WI38 (cell line): ENCODE measurements at regions not wholly inside any gene's neighbourhood (a gene's known extent, or its start where the extent isn't known, plus 50 kb on each side); places are given as distances from the start of the nearest gene placed in this dataset.
"Not testable (repeated sequence)": the region's sequence is repeated elsewhere in the genome, so short reads cannot be mapped to it uniquely, and the experiment has no call there.

ENCODE experiments used
- H3K4me3 ChIP-seq: 2 replicates; pipeline ENCODE4 v1.5.1; 2011; ENCODE audit warnings: low read depth, mild to moderate bottlenecking, control low read depth, low read length
- CTCF ChIP-seq: IDR thresholded peaks from 2 replicates; pipeline ENCODE4 v1.5.1; 2012; ENCODE audit warnings: low read depth, mild to moderate bottlenecking, control low read depth, low read length

GRCh38 chr5:104352954-104353353 lies 790.4 kb upstream of the NUDT12 start:
- no peak overlapping the region for H3K4me3 ChIP-seq
- TF ChIP-seq CTCF, result no peak

- H3K4me3 ChIP-seq, result no peak overlapping the region
- TF ChIP-seq CTCF, result no peak
Observed at GRCh38 chr5:104347119-104347708, 784.6 kb upstream of the NUDT12 start.

- no peak overlapping the region for H3K4me3 ChIP-seq
- no peak for TF ChIP-seq CTCF
Observed at GRCh38 chr5:104345222-104346016, 782.8 kb upstream of the NUDT12 start.

GRCh38 chr5:104344809-104345208 lies 782.2 kb upstream of the NUDT12 start:
- no peak for TF ChIP-seq CTCF
- H3K4me3 ChIP-seq, result no peak overlapping the region

- TF ChIP-seq CTCF, result no peak
- no peak overlapping the region for H3K4me3 ChIP-seq
Observed at GRCh38 chr5:104327801-104328200, 765.2 kb upstream of the NUDT12 start.

- no peak for TF ChIP-seq CTCF
Observed at GRCh38 chr5:104326966-104327365, 764.4 kb upstream of the NUDT12 start.

GRCh38 chr5:104325356-104325755 lies 762.8 kb upstream of the NUDT12 start:
- no peak overlapping the region for H3K4me3 ChIP-seq
- TF ChIP-seq CTCF, result no peak

More at GRCh38 chr5:104326966-104327365, 764.4 kb upstream of the NUDT12 start:
- no peak overlapping the region for H3K4me3 ChIP-seq

- not testable (repeated sequence) for H3K4me3 ChIP-seq
Observed at GRCh38 chr5:104316676-104317075, 754.1 kb upstream of the NUDT12 start.
